Sigmoid colon (tissue), 4 donors: ENCODE measurements at regions not wholly inside any gene's neighbourhood (a gene's known extent, or its start where the extent isn't known, plus 50 kb on each side); places are given as distances from the start of the nearest gene placed in this dataset.

Experiments used
- EP300 ChIP-seq, 4 donors: sonication (generic); formaldehyde crosslinking; IDR thresholded peaks; one replicate each; pipeline ENCODE4 v1.6.1; 2017; ENCODE audit warnings: antibody characterized with exemption in 4 of 4
- POLR2AphosphoS5 ChIP-seq, 4 donors: sonication (generic); formaldehyde crosslinking; IDR thresholded peaks; one replicate each; pipeline ENCODE4 v1.6.1; 2017; ENCODE audit warnings: antibody characterized with exemption in 4 of 4
- TF ChIP-seq, protein P1 (sequence below), 4 experiments: fragments of 450-650 bp in 3 of 4; fragments of 200-600 bp in 1 of 4; IDR thresholded peaks; one replicate each; pipeline ENCODE4 v1.5.1; 2016 to 2019; ENCODE audit warnings: antibody characterized with exemption in 4 of 4, mild to moderate bottlenecking in 3 of 4, moderate library complexity in 2 of 4

- TF ChIP-seq POLR2AphosphoS5 (IDR thresholded peaks at IDR 0.05), result no peak
- TF ChIP-seq, protein P1, sequence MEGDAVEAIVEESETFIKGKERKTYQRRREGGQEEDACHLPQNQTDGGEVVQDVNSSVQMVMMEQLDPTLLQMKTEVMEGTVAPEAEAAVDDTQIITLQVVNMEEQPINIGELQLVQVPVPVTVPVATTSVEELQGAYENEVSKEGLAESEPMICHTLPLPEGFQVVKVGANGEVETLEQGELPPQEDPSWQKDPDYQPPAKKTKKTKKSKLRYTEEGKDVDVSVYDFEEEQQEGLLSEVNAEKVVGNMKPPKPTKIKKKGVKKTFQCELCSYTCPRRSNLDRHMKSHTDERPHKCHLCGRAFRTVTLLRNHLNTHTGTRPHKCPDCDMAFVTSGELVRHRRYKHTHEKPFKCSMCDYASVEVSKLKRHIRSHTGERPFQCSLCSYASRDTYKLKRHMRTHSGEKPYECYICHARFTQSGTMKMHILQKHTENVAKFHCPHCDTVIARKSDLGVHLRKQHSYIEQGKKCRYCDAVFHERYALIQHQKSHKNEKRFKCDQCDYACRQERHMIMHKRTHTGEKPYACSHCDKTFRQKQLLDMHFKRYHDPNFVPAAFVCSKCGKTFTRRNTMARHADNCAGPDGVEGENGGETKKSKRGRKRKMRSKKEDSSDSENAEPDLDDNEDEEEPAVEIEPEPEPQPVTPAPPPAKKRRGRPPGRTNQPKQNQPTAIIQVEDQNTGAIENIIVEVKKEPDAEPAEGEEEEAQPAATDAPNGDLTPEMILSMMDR (IDR thresholded peaks at IDR 0.05), result no peak
- no peak for TF ChIP-seq EP300 (IDR thresholded peaks at IDR 0.05)
Measured at GRCh38 chr1:193799948-193800690, 613.7 kb upstream of the B3GALT2 start.
